HEK293T (cell line): ENCODE measurements at regions not wholly inside any gene's neighbourhood (a gene's known extent, or its start where the extent isn't known, plus 50 kb on each side); places are given as distances from the start of the nearest gene placed in this dataset.

Source experiments
- CTCF ChIA-PET: fragments of 350-600 bp; formaldehyde crosslinking; extraction: SDS; loops from one replicate; lab custom pipeline; 2021; ENCODE audit warnings: antibody characterized with exemption, inconsistent platforms; lab: Yijun Ruan, JAX
- POLR2A ChIA-PET: fragments of 350-600 bp; formaldehyde crosslinking; extraction: SDS; loops from one replicate; lab custom pipeline; 2020; ENCODE audit warnings: antibody characterized with exemption, inconsistent platforms; lab: Yijun Ruan, JAX
- DNase-seq: peaks from one replicate; pipeline ENCODE4 v3.0.0; 2012; ENCODE audit warnings: mixed read lengths; ENCODE audit errors: extremely low spot score
- ARNT ChIP-seq: fragments of 450-650 bp; IDR thresholded peaks from 2 replicates; pipeline ENCODE4 v1.6.1; 2017; ENCODE audit warnings: mild to moderate bottlenecking
- BHLHE40 ChIP-seq: fragments of 450-650 bp; IDR thresholded peaks from 2 replicates; pipeline ENCODE4 v1.6.1; 2016; ENCODE audit warnings: mild to moderate bottlenecking, moderate library complexity, borderline replicate concordance
- CTBP1 ChIP-seq: fragments of 450-650 bp; IDR thresholded peaks from 2 replicates; pipeline ENCODE4 v1.6.1; 2016; ENCODE audit warnings: borderline replicate concordance
- ELF4 ChIP-seq: fragments of 450-650 bp; IDR thresholded peaks from 2 replicates; pipeline ENCODE4 v1.6.1; 2017; ENCODE audit warnings: antibody characterized with exemption
- FOXA1 ChIP-seq: fragments of 450-650 bp; IDR thresholded peaks from 2 replicates; pipeline ENCODE4 v1.6.1; 2016; ENCODE audit warnings: mild to moderate bottlenecking
- FOXK2 ChIP-seq: fragments of 450-650 bp; IDR thresholded peaks from 2 replicates; pipeline ENCODE4 v1.6.1; 2016; ENCODE audit warnings: mild to moderate bottlenecking
- FOXM1 ChIP-seq: fragments of 450-650 bp; IDR thresholded peaks from 2 replicates; pipeline ENCODE4 v1.6.1; 2017; ENCODE audit warnings: mild to moderate bottlenecking, borderline replicate concordance
- HDGF ChIP-seq: fragments of 450-650 bp; IDR thresholded peaks from 2 replicates; pipeline ENCODE4 v1.6.1; 2017; ENCODE audit warnings: antibody characterized with exemption, borderline replicate concordance
- L3MBTL2 ChIP-seq: fragments of 450-650 bp; conservative IDR thresholded peaks from 2 replicates; pipeline ENCODE4 v1.6.1; 2016; ENCODE audit warnings: mild to moderate bottlenecking
- LEF1 ChIP-seq: fragments of 450-650 bp; IDR thresholded peaks from 2 replicates; pipeline ENCODE4 v1.6.1; 2017; ENCODE audit warnings: mild to moderate bottlenecking, borderline replicate concordance
- NFRKB ChIP-seq: fragments of 450-650 bp; IDR thresholded peaks from 2 replicates; pipeline ENCODE4 v1.6.1; 2016; ENCODE audit warnings: mild to moderate bottlenecking, moderate library complexity
- PKNOX1 ChIP-seq: fragments of 450-650 bp; IDR thresholded peaks from 2 replicates; pipeline ENCODE4 v1.6.1; 2016
- SP1 ChIP-seq: fragments of 450-650 bp; IDR thresholded peaks from 2 replicates; pipeline ENCODE4 v1.6.1; 2017
- SUZ12 ChIP-seq: fragments of 450-650 bp; IDR thresholded peaks from 2 replicates; pipeline ENCODE4 v1.6.1; 2016; ENCODE audit warnings: mild to moderate bottlenecking
- TARDBP ChIP-seq: fragments of 450-650 bp; IDR thresholded peaks from 2 replicates; pipeline ENCODE4 v1.6.1; 2016
- ZNF384 ChIP-seq: fragments of 450-650 bp; IDR thresholded peaks from 2 replicates; pipeline ENCODE4 v1.6.1; 2016

DNA sequence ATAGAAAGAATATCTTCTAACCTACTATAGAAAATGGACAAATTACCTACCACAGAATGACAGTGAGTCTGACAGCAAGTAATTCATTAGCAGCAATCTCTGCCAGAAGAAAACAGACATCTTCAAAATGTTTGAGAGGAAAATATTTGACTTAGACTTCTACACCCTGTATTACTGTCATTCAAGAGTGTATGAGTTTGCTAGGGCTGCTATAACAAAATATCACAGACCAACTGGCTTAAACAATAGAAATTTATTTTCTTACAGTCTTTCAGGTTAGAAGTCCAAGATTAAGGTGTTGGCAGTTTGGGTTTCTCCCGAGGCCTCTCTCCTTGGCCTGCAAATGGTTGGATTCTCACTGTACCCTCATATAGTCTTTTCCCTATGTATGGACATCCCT is 52.9 kb upstream of the FGGY start:
- no peak for DNase-seq
- ChIA-PET CTCF (no interaction called here), POLR2A (no interaction called here)
- TF ChIP-seq LEF1: no peak
- TF ChIP-seq ARNT: no peak
- no peak for TF ChIP-seq SP1
- TF ChIP-seq FOXA1: no peak
- TF ChIP-seq HDGF: no peak
- no peak for TF ChIP-seq BHLHE40
- no peak for TF ChIP-seq CTBP1
- TF ChIP-seq TARDBP: no peak
- no peak for TF ChIP-seq PKNOX1
- no peak for TF ChIP-seq FOXK2
- TF ChIP-seq ZNF384: no peak
- no peak for TF ChIP-seq FOXM1
- TF ChIP-seq SUZ12: no peak
- TF ChIP-seq L3MBTL2: no peak
- TF ChIP-seq NFRKB: no peak
- TF ChIP-seq ELF4: no peak

DNA sequence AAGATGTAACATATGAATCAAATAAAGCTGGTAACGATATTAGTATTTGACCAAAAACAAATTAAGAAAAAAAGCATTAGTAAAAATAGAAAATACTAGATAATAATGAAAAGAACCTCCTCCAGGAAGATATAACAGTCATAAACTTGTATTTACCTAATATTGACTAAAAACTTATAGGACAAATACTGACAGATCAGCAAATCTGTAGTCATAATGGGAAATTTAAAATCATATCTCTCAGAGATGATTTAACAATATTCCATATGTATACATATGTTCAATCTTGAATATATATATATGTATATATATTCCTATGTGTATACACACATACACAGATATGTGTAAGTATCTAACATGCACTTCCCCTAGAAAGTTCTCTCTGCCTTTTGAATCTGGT is 52.0 kb upstream of the FGGY start:
- TF ChIP-seq LEF1 (no peak), CTBP1 (no peak), ARNT (no peak), L3MBTL2 (no peak), SP1 (no peak), FOXM1 (no peak)
- no peak for DNase-seq
- ChIA-PET CTCF (no interaction called here), POLR2A (no interaction called here)
